ENCODE measurements at regions not wholly inside any gene's neighbourhood (a gene's known extent, or its start where the extent isn't known, plus 50 kb on each side); places are given as distances from the start of the nearest gene placed in this dataset.

DNA sequence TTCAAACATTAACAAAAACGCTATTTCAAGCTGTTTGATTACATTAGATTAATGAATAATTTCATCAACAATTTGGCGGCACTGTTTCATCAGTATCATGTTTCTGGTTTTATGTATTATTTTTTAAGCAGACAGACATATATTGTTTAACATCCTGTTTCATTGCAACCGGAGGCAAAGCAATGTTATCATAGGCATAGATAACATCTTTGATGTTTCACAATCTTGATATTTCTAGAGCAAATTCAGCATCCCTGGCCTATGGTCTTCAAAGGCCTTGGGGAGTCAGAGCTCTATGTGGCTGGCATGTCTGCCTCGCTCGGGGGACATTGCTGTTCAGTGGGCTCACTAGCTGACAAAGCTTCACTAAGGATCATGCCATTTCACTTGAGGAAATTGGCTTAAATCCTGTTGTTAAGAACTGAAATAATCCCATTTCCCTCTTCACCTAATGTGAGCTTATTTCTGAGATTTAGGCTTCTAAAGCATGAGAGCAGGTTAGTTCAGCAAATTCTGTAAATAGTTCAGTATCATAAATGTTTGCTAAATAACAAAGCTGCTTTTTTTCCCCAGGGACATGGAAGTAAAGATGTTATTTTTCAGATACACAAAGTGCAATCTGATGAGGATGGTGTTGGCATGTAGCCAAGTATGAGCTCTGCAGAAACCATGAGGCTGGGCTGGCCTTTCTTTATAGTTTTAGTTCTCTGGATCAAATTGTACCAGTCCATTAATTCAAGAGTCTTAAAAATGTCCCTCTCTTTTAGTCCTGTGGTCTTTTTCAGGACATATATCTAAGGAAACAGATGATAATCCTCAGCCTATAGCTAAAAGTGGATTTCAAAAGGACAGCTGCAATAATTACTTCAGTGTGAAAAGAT is 941.4 kb downstream of the PLOD2 start:
- ChIA-PET POLR2A (no interaction called here), CTCF (interaction anchor here (0.6 kb wide), 1 partner anchor 1584 kb away, joined by 4 read pairs; no protein-coding TSS in a partner anchor)
- DNase-seq (ENCODE audit: low read depth, low spot score) = no peak
- TF ChIP-seq, protein P1, sequence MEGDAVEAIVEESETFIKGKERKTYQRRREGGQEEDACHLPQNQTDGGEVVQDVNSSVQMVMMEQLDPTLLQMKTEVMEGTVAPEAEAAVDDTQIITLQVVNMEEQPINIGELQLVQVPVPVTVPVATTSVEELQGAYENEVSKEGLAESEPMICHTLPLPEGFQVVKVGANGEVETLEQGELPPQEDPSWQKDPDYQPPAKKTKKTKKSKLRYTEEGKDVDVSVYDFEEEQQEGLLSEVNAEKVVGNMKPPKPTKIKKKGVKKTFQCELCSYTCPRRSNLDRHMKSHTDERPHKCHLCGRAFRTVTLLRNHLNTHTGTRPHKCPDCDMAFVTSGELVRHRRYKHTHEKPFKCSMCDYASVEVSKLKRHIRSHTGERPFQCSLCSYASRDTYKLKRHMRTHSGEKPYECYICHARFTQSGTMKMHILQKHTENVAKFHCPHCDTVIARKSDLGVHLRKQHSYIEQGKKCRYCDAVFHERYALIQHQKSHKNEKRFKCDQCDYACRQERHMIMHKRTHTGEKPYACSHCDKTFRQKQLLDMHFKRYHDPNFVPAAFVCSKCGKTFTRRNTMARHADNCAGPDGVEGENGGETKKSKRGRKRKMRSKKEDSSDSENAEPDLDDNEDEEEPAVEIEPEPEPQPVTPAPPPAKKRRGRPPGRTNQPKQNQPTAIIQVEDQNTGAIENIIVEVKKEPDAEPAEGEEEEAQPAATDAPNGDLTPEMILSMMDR (IDR thresholded peaks at IDR 0.05; ENCODE audit: insufficient read depth, low read length, missing control alignments) = no peak
- H3K4me3 ChIP-seq (ENCODE audit: low read depth, low read length) = no peak overlapping the region

DNA sequence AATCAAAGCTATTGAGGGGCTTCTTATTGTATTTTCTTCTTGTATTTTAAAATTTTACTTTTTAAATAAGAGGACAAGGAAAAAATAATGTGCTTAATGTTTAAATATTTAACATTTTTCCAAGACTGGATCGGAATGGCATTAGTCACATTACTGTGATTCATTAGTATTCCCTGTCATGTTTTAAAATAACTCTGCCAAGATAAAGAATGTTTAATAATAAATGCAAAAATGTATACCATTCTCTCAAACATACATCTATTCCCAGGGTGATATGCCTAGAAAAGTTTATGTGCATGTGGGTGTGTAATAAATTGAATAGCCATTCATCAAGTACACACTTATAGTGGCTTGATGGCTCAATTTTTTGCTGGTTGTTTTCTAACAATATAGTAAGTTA is 936.1 kb downstream of the PLOD2 start:
- TF ChIP-seq, protein P1 (IDR thresholded peaks at IDR 0.05; ENCODE audit: insufficient read depth, low read length, missing control alignments) = no peak
- H3K4me3 ChIP-seq (ENCODE audit: low read depth, low read length) = no peak overlapping the region
- ChIA-PET POLR2A (no interaction called here), CTCF (no interaction called here)
- no peak for DNase-seq (ENCODE audit: low read depth, low spot score)

DNA sequence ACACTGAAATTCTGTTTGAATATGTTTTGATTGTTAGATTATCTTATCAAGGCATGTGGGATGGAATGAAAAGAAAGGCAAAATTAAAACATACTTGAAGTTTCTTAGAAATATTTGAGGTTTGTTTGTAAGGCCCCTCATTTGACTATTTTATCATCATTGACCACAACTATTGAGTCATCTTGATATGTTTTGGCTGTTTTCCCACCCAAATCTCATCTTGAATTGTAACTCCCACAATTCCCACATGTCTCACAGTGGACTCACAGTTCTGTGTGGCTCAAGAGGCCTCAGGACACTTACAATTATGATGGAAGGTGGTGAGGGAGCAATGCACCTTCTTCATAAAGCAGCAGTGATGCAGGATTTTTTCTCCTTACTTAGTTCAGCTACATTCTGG is 917.1 kb downstream of the PLOD2 start:
- TF ChIP-seq, protein P1 (IDR thresholded peaks at IDR 0.05; ENCODE audit: insufficient read depth, low read length, missing control alignments) = no peak
- POLR2A ChIA-PET = no interaction called here
- no peak for DNase-seq (ENCODE audit: low read depth, low spot score)
- CTCF ChIA-PET = no interaction called here
- no peak overlapping the region for H3K4me3 ChIP-seq (ENCODE audit: low read depth, low read length)

DNA sequence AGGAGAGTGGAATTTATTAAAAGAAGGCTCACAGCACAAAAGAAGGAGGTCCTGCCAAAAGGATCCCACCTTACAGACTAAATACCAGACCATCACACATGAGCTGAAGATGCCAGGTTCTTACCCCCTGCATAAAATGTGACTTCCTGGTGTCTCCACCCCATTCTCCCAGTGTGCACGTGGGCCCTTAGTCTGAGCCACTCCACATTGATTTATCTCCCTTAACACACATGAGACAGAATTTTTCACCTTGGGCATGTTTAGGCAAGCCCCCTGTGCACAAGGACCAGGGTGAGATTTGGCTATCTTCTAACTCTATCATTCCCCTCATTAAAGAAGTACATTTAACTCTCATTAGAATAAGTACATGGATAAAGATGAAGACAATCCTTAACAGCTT is 916.7 kb downstream of the PLOD2 start:
- POLR2A ChIA-PET = no interaction called here
- H3K4me3 ChIP-seq (ENCODE audit: low read depth, low read length) = no peak overlapping the region
- DNase-seq (ENCODE audit: low read depth, low spot score) = no peak
- TF ChIP-seq, protein P1 (IDR thresholded peaks at IDR 0.05; ENCODE audit: insufficient read depth, low read length, missing control alignments) = no peak
- CTCF ChIA-PET = no interaction called here

DNA sequence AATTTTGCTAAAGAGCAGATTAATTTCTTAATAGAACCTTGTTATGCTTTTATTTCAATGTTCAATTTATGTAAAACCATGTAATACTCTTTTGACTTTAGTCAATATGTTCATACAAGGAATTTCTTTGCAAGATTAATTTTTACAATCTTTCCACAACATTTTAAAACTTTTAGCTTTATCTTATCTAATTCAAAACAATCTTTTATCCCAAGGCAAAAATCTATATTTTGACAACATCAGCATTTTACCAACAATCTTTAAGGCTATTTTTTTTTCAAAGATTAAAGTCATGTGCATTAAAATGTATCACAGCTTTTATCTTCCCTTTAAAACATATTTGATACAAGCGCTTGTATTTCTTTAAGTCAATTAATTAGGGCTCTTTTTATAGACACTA is 914.7 kb downstream of the PLOD2 start:
- CTCF ChIA-PET = no interaction called here
- no peak overlapping the region for H3K4me3 ChIP-seq (ENCODE audit: low read depth, low read length)
- TF ChIP-seq, protein P1 (IDR thresholded peaks at IDR 0.05; ENCODE audit: insufficient read depth, low read length, missing control alignments) = no peak
- POLR2A ChIA-PET = no interaction called here
- DNase-seq (ENCODE audit: low read depth, low spot score) = no peak

DNA sequence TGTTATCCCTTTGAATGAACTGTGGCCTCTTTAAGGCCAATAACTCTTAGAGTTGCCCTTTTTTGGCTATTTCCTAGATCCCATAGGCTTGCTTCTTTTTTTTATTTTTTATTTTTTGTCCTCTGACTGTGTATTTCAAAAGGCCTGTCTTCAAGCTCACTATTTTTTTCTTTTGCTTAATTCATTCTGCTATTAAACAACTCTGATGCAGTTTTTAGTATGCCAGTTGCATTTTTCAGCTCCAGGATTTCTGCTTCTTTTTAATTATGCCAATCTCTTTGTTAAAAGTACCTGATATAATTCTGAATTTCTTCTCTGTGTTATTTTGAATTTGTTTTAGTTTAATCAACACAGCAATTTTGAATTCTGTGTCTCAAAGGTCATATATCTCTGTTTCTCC is 912.1 kb downstream of the PLOD2 start:
- POLR2A ChIA-PET = no interaction called here
- no peak overlapping the region for H3K4me3 ChIP-seq (ENCODE audit: low read depth, low read length)
- CTCF ChIA-PET = no interaction called here
- TF ChIP-seq, protein P1 (IDR thresholded peaks at IDR 0.05; ENCODE audit: insufficient read depth, low read length, missing control alignments) = no peak
- DNase-seq (ENCODE audit: low read depth, low spot score) = no peak

All from AG04449 (cell line).